ENCODE measurements at regions not wholly inside any gene's neighbourhood (a gene's known extent, or its start where the extent isn't known, plus 50 kb on each side); places are given as distances from the start of the nearest gene placed in this dataset.
A peak's percentile ranks its signal among the peaks of the same experiment; 100 is the strongest.

GRCh38 chr3:116821371-116821770 lies 111.8 kb downstream of the TUSC7 start:
- H3K27ac ChIP-seq (replicated peaks; ENCODE audit: low read length) = no peak overlapping the region
- H4K91ac ChIP-seq (ENCODE audit: low read depth, low read length, poor library complexity) = no peak overlapping the region
- no peak overlapping the region for H2BK15ac ChIP-seq (ENCODE audit: low read length)
- H3K79me1 ChIP-seq (ENCODE audit: low read depth, low read length) = no peaks in the 10 kb centered on the region
- no peak overlapping the region for H2BK120ac ChIP-seq (ENCODE audit: low read depth, low read length)
- H2BK12ac ChIP-seq (ENCODE audit: low read length) = no peak overlapping the region
- no peaks in the 10 kb centered on the region for H3K9me3 ChIP-seq (replicated peaks in 1 of 2; ENCODE audit: control insufficient read depth in 2 of 2, insufficient read depth in 1 of 2, low read depth in 1 of 2, low read length in 2 of 2)
- DNase-seq (ENCODE audit: low spot score) = no peak
- no peaks in the 10 kb centered on the region for H3K36me3 ChIP-seq (replicated peaks in 1 of 2; ENCODE audit: control insufficient read depth in 2 of 2, insufficient read depth in 2 of 2, low read length in 2 of 2)
- H2AFZ ChIP-seq (ENCODE audit: low read length) = no peak overlapping the region
- H2AK5ac ChIP-seq (ENCODE audit: low read depth, low read length) = no peak overlapping the region
- H3K18ac ChIP-seq (ENCODE audit: low read length) = no peak overlapping the region
- no peak overlapping the region for H4K8ac ChIP-seq (ENCODE audit: low read depth, low read length)
- no peaks in the 10 kb centered on the region for H3K27me3 ChIP-seq (ENCODE audit: control insufficient read depth in 3 of 3, insufficient read depth in 3 of 3, low read depth in 1 of 3, low read length in 3 of 3)
- H3K14ac ChIP-seq (ENCODE audit: low read length) = no peak overlapping the region
- no peak overlapping the region for H3K4ac ChIP-seq (ENCODE audit: low read length)
- WGBS, 2 donors (ENCODE audit: extremely low coverage in 2 of 2, insufficient read length in 2 of 2, insufficient replicate concordance in 1 of 2) = no CpG with 5 or more reads among the region's 1 CpG
- no peak overlapping the region for H3K23ac ChIP-seq (ENCODE audit: low read depth, low read length, poor library complexity)
- H3K4me3 ChIP-seq (ENCODE audit: low read length in 2 of 2) = no peak overlapping the region
- peaks cover 0 to 2% of the 10 kb centered on the region in 2 donors for H3K4me1 ChIP-seq (ENCODE audit: control insufficient read depth in 2 of 2, insufficient read depth in 1 of 2, low read depth in 1 of 2, low read length in 2 of 2)
- no peak overlapping the region for H3K9ac ChIP-seq (ENCODE audit: low read depth, low read length, poor library complexity)
- H3K4me2 ChIP-seq (ENCODE audit: insufficient read depth, low read length, poor library complexity, severe bottlenecking) = no peak overlapping the region
- no peak overlapping the region for H2BK5ac ChIP-seq (ENCODE audit: low read length)

DNA sequence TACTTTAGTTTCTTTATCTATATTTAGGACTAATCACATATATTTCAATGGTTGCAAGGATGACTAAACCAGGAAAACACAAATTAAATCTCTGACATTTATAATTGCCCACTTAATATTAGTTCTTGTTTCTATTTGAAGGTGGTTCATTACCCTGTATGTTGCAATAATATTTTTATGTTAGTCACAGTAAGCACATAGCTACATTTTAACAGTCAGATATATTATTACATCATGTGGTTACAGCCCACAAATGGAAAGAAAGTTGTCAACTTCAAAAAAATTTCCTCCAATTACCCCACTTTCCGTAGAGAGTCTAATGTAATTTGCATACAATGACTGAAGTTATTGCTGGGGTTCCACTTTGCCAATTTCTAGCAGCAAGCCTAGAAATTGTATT lies 114.6 kb downstream of the TUSC7 start:
- Histone ChIP-seq H2BK120ac (ENCODE audit: low read depth, low read length) (no peak overlapping the region), H3K14ac (ENCODE audit: low read length) (no peak overlapping the region), H2BK5ac (ENCODE audit: low read length) (no peak overlapping the region), H3K18ac (ENCODE audit: low read length) (no peak overlapping the region), H2BK15ac (ENCODE audit: low read length) (no peak overlapping the region), H3K4me2 (ENCODE audit: insufficient read depth, low read length, poor library complexity, severe bottlenecking) (no peak overlapping the region), H2BK12ac (ENCODE audit: low read length) (no peak overlapping the region), H3K9me3 (replicated peaks in 1 of 2; ENCODE audit: control insufficient read depth in 2 of 2, insufficient read depth in 1 of 2, low read depth in 1 of 2, low read length in 2 of 2) (no peaks in the 10 kb centered on the region), H3K27ac (replicated peaks; ENCODE audit: low read length) (no peak overlapping the region), H4K8ac (ENCODE audit: low read depth, low read length) (no peak overlapping the region), H3K4ac (ENCODE audit: low read length) (no peak overlapping the region), H3K9ac (ENCODE audit: low read depth, low read length, poor library complexity) (no peak overlapping the region), H3K36me3 (replicated peaks in 1 of 2; ENCODE audit: control insufficient read depth in 2 of 2, insufficient read depth in 2 of 2, low read length in 2 of 2) (no peaks in the 10 kb centered on the region), H3K27me3 (ENCODE audit: control insufficient read depth in 3 of 3, insufficient read depth in 3 of 3, low read depth in 1 of 3, low read length in 3 of 3) (no peaks in the 10 kb centered on the region), H4K91ac (ENCODE audit: low read depth, low read length, poor library complexity) (no peak overlapping the region), H2AK5ac (ENCODE audit: low read depth, low read length) (no peak overlapping the region), H3K79me1 (ENCODE audit: low read depth, low read length) (no peaks in the 10 kb centered on the region), H3K4me1 (ENCODE audit: control insufficient read depth in 2 of 2, insufficient read depth in 1 of 2, low read depth in 1 of 2, low read length in 2 of 2) (peaks cover 0 to 2% of the 10 kb centered on the region in 2 donors), H3K4me3 (ENCODE audit: low read length in 2 of 2) (no peak overlapping the region), H3K23ac (ENCODE audit: low read depth, low read length, poor library complexity) (no peak overlapping the region), H2AFZ (ENCODE audit: low read length) (no peak overlapping the region)
- no peak for DNase-seq (ENCODE audit: low spot score)
- WGBS, 2 donors (ENCODE audit: extremely low coverage in 2 of 2, insufficient read length in 2 of 2, insufficient replicate concordance in 1 of 2) = no CpG with 5 or more reads among the region's 1 CpG

- no peak overlapping the region for H4K91ac ChIP-seq (ENCODE audit: low read depth, low read length, poor library complexity)
- no peak overlapping the region for H3K18ac ChIP-seq (ENCODE audit: low read length)
- H2BK5ac ChIP-seq (ENCODE audit: low read length) = no peak overlapping the region
- H3K4me1 ChIP-seq (ENCODE audit: control insufficient read depth in 2 of 2, insufficient read depth in 1 of 2, low read depth in 1 of 2, low read length in 2 of 2) = peaks cover 2 to 21% of the 10 kb centered on the region in 2 donors
- no peak for DNase-seq (ENCODE audit: low spot score)
- no peak overlapping the region for H2BK120ac ChIP-seq (ENCODE audit: low read depth, low read length)
- no peak overlapping the region for H2BK12ac ChIP-seq (ENCODE audit: low read length)
- H3K4me3 ChIP-seq (ENCODE audit: low read length in 2 of 2) = no peak overlapping the region
- no peak overlapping the region for H3K4me2 ChIP-seq (ENCODE audit: insufficient read depth, low read length, poor library complexity, severe bottlenecking)
- no peak overlapping the region for H3K9ac ChIP-seq (ENCODE audit: low read depth, low read length, poor library complexity)
- H3K79me1 ChIP-seq (ENCODE audit: low read depth, low read length) = no peaks in the 10 kb centered on the region
- H3K4ac ChIP-seq (ENCODE audit: low read length) = no peak overlapping the region
- H3K27ac ChIP-seq (replicated peaks; ENCODE audit: low read length) = no peak overlapping the region
- H3K9me3 ChIP-seq (replicated peaks in 1 of 2; ENCODE audit: control insufficient read depth in 2 of 2, insufficient read depth in 1 of 2, low read depth in 1 of 2, low read length in 2 of 2) = no peaks in the 10 kb centered on the region
- peak overlapping the region; percentile 49 for H2AFZ ChIP-seq (ENCODE audit: low read length)
- no peak overlapping the region for H4K8ac ChIP-seq (ENCODE audit: low read depth, low read length)
- H3K27me3 ChIP-seq (ENCODE audit: control insufficient read depth in 3 of 3, insufficient read depth in 3 of 3, low read depth in 1 of 3, low read length in 3 of 3) = no peaks in the 10 kb centered on the region
- no peak overlapping the region for H2AK5ac ChIP-seq (ENCODE audit: low read depth, low read length)
- no peak overlapping the region for H3K23ac ChIP-seq (ENCODE audit: low read depth, low read length, poor library complexity)
- no peaks in the 10 kb centered on the region for H3K36me3 ChIP-seq (replicated peaks in 1 of 2; ENCODE audit: control insufficient read depth in 2 of 2, insufficient read depth in 2 of 2, low read length in 2 of 2)
- H3K14ac ChIP-seq (ENCODE audit: low read length) = no peak overlapping the region
- H2BK15ac ChIP-seq (ENCODE audit: low read length) = no peak overlapping the region
Observed at GRCh38 chr3:116833202-116833601, 123.6 kb downstream of the TUSC7 start.

DNA sequence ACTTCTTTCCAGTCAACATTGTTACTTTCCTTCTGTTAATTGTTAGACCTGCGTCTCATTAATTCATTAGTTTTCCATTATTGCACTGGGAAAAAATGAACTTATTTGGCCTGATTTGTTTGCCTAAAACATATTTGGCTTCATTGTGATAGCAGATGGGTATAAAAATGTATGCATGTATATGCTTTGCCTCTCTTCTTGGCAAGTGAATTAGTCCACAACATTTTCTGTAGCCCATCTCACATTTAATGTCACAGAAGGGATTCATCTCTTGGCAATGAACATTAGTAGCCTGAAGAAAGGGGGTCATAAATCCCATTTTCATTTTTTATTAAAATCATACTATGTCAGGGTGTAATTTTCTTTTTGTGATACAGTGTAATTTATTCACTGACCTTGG lies 125.2 kb downstream of the TUSC7 start:
- H3K27me3 ChIP-seq (ENCODE audit: control insufficient read depth in 3 of 3, insufficient read depth in 3 of 3, low read depth in 1 of 3, low read length in 3 of 3) = no peaks in the 10 kb centered on the region
- H3K9me3 ChIP-seq (replicated peaks in 1 of 2; ENCODE audit: control insufficient read depth in 2 of 2, insufficient read depth in 1 of 2, low read depth in 1 of 2, low read length in 2 of 2) = no peaks in the 10 kb centered on the region
- no peak overlapping the region for H2AK5ac ChIP-seq (ENCODE audit: low read depth, low read length)
- DNase-seq (ENCODE audit: low spot score) = no peak
- no peak overlapping the region for H2BK15ac ChIP-seq (ENCODE audit: low read length)
- H3K23ac ChIP-seq (ENCODE audit: low read depth, low read length, poor library complexity) = no peak overlapping the region
- no peaks in the 10 kb centered on the region for H3K79me1 ChIP-seq (ENCODE audit: low read depth, low read length)
- H2BK120ac ChIP-seq (ENCODE audit: low read depth, low read length) = no peak overlapping the region
- no CpG with 5 or more reads among the region's 1 CpG for WGBS, 2 donors (ENCODE audit: extremely low coverage in 2 of 2, insufficient read length in 2 of 2, insufficient replicate concordance in 1 of 2)
- H3K9ac ChIP-seq (ENCODE audit: low read depth, low read length, poor library complexity) = no peak overlapping the region
- H2BK5ac ChIP-seq (ENCODE audit: low read length) = no peak overlapping the region
- H4K91ac ChIP-seq (ENCODE audit: low read depth, low read length, poor library complexity) = no peak overlapping the region
- no peak overlapping the region for H3K14ac ChIP-seq (ENCODE audit: low read length)
- H3K4me3 ChIP-seq (ENCODE audit: low read length in 2 of 2) = no peak overlapping the region
- H3K36me3 ChIP-seq (replicated peaks in 1 of 2; ENCODE audit: control insufficient read depth in 2 of 2, insufficient read depth in 2 of 2, low read length in 2 of 2) = no peaks in the 10 kb centered on the region
- no peak overlapping the region for H3K18ac ChIP-seq (ENCODE audit: low read length)
- H3K4me1 ChIP-seq (ENCODE audit: control insufficient read depth in 2 of 2, insufficient read depth in 1 of 2, low read depth in 1 of 2, low read length in 2 of 2) = peaks cover 2 to 21% of the 10 kb centered on the region in 2 donors
- no peak overlapping the region for H3K4ac ChIP-seq (ENCODE audit: low read length)
- H3K27ac ChIP-seq (replicated peaks; ENCODE audit: low read length) = no peak overlapping the region
- no peak overlapping the region for H3K4me2 ChIP-seq (ENCODE audit: insufficient read depth, low read length, poor library complexity, severe bottlenecking)
- no peak overlapping the region for H4K8ac ChIP-seq (ENCODE audit: low read depth, low read length)
- no peak overlapping the region for H2BK12ac ChIP-seq (ENCODE audit: low read length)
- H2AFZ ChIP-seq (ENCODE audit: low read length) = no peak overlapping the region

Data from neuronal stem cell (in vitro differentiated cells).